CD14-positive monocyte (primary cell): ENCODE measurements at regions not wholly inside any gene's neighbourhood (a gene's known extent, or its start where the extent isn't known, plus 50 kb on each side); places are given as distances from the start of the nearest gene placed in this dataset.

Experiments used
- DNase-seq, 3 donors: peaks; one replicate each; pipeline ENCODE4 v3.0.0-alpha.2; 2011 to 2022
- H2AFZ ChIP-seq: 2 replicates; pipeline ENCODE4 v1.6.0; 2012; ENCODE audit warnings: mild to moderate bottlenecking, low read depth, low read length, inconsistent platforms; ENCODE audit not compliant: insufficient read depth, poor library complexity, severe bottlenecking
- H3K27ac ChIP-seq, 2 donors: 1 replicate in 1 of 2; 2 replicates in 1 of 2; pipeline ENCODE4 v1.5.1; 2012 to 2013; ENCODE audit warnings: low read length in 2 of 2, control low read depth in 1 of 2, inconsistent platforms in 1 of 2, low read depth in 1 of 2, mild to moderate bottlenecking in 1 of 2
- H3K27me3 ChIP-seq, 2 donors: one replicate each; pipeline versions ENCODE4 v1.6.0 to v1.6.1; 2011 to 2013; ENCODE audit warnings: low read length in 2 of 2; ENCODE audit not compliant: control insufficient read depth in 2 of 2, insufficient read depth in 2 of 2
- H3K36me3 ChIP-seq, 2 donors: replicated peaks in 1 of 2; 1 replicate in 1 of 2; 2 replicates in 1 of 2; pipeline versions ENCODE4 v1.5.1 to v1.6.1; 2012 to 2013; ENCODE audit warnings: low read length in 2 of 2, control low read depth in 1 of 2, inconsistent platforms in 1 of 2, mild to moderate bottlenecking in 1 of 2; ENCODE audit not compliant: insufficient read depth in 2 of 2, control insufficient read depth in 1 of 2
- H3K4me1 ChIP-seq, 2 donors: 1 replicate in 1 of 2; 2 replicates in 1 of 2; pipeline versions ENCODE4 v1.5.1 to v1.6.1; 2012 to 2013; ENCODE audit warnings: low read length in 2 of 2, control low read depth in 1 of 2, inconsistent platforms in 1 of 2, mild to moderate bottlenecking in 1 of 2, moderate library complexity in 1 of 2; ENCODE audit not compliant: insufficient read depth in 2 of 2, control insufficient read depth in 1 of 2
- H3K4me2 ChIP-seq: replicated peaks from 2 replicates; pipeline ENCODE3; 2012; ENCODE audit warnings: low read length, moderate library complexity, mild to moderate bottlenecking; ENCODE audit not compliant: poor library complexity, severe bottlenecking; ENCODE audit errors: extremely low read depth
- H3K4me3 ChIP-seq, 3 experiments: fragments of 200-600 bp in 1 of 3; sonication (generic) in 1 of 3; replicated peaks in 1 of 3; 1 replicate in 2 of 3; 2 replicates in 1 of 3; pipeline ENCODE4 v1.5.1; 2011 to 2013; ENCODE audit warnings: low read length in 3 of 3, mild to moderate bottlenecking in 3 of 3, control low read depth in 2 of 3, low read depth in 2 of 3, inconsistent platforms in 1 of 3, moderate library complexity in 1 of 3
- H3K79me2 ChIP-seq: 2 replicates; pipeline ENCODE4 v1.6.0; 2012; ENCODE audit warnings: mild to moderate bottlenecking, control low read depth, inconsistent platforms, low read length, moderate library complexity; ENCODE audit not compliant: insufficient read depth
- H3K9ac ChIP-seq: 2 replicates; pipeline ENCODE4 v1.6.0; 2017; ENCODE audit warnings: low read length, mild to moderate bottlenecking; ENCODE audit not compliant: insufficient read depth, poor library complexity, severe bottlenecking
- H3K9me3 ChIP-seq, 2 donors: replicated peaks in 1 of 2; 1 replicate in 1 of 2; 2 replicates in 1 of 2; pipeline versions ENCODE4 v1.5.1 to v1.6.1; 2012 to 2013; ENCODE audit warnings: low read length in 2 of 2, control low read depth in 1 of 2; ENCODE audit not compliant: control insufficient read depth in 1 of 2, insufficient read depth in 1 of 2
- H4K20me1 ChIP-seq: 2 replicates; pipeline ENCODE4 v1.6.0; 2012; ENCODE audit warnings: mild to moderate bottlenecking, low read length, control low read depth, moderate library complexity; ENCODE audit not compliant: insufficient read depth
- H3K27ac Mint-ChIP-seq, 7 donors: one replicate each; pipeline ENCODE4 v1.8.0; 2020; ENCODE audit warnings: mild to moderate bottlenecking in 7 of 7, mixed read lengths in 7 of 7, moderate library complexity in 6 of 7, inconsistent platforms in 2 of 7
- H3K27me3 Mint-ChIP-seq, 3 donors: one replicate each; pipeline ENCODE4 v1.8.0; 2021 to 2022; ENCODE audit warnings: low read depth in 3 of 3, mild to moderate bottlenecking in 3 of 3, mixed read lengths in 3 of 3, moderate library complexity in 3 of 3, inconsistent platforms in 1 of 3
- H3K36me3 Mint-ChIP-seq, 2 donors: one replicate each; pipeline ENCODE4 v1.8.0; 2020; ENCODE audit warnings: mixed read lengths in 2 of 2, inconsistent platforms in 1 of 2, mild to moderate bottlenecking in 1 of 2
- H3K4me1 Mint-ChIP-seq: one replicate; pipeline ENCODE4 v1.8.0; 2020; ENCODE audit warnings: mild to moderate bottlenecking, mixed read lengths
- H3K4me3 Mint-ChIP-seq, 2 donors: one replicate each; pipeline ENCODE4 v1.8.0; 2020; ENCODE audit warnings: mild to moderate bottlenecking in 2 of 2, mixed read lengths in 2 of 2, moderate library complexity in 1 of 2
- H3K9me3 Mint-ChIP-seq, 7 donors: one replicate each; pipeline ENCODE4 v1.8.0; 2020 to 2022; ENCODE audit warnings: mixed read lengths in 7 of 7, mild to moderate bottlenecking in 6 of 7, moderate library complexity in 6 of 7, inconsistent platforms in 2 of 7
- CTCF ChIP-seq: fragments of 200-600 bp; IDR thresholded peaks from one replicate; pipeline ENCODE4 v1.8.0; 2022; ENCODE audit warnings: antibody characterized with exemption, mild to moderate bottlenecking
- WGBS: methylation state at CpG from one replicate; pipeline ENCODE4 v1.1.5; 2013; ENCODE audit warnings: missing lambda C conversion rate; ENCODE audit not compliant: insufficient coverage; 5-methylcytosine and 5-hydroxymethylcytosine counted together
- intact Hi-C, 2 donors: fragments of 100-400 bp; cut with micrococcal nuclease; formaldehyde crosslinking; loops; one replicate each; pipeline versions ENCODE4 v1.15.0 to v1.15.1; 2023

- Histone ChIP-seq H3K4me2 (no peak overlapping the region), H3K4me3 (no peak overlapping the region), H3K27ac (no peak overlapping the region), H3K36me3 (no peaks in the 10 kb centered on the region), H3K27me3 (no peaks in the 10 kb centered on the region), H3K79me2 (no peaks in the 10 kb centered on the region), H3K4me1 (no peaks in the 10 kb centered on the region), H2AFZ (no peak overlapping the region), H3K9me3 (no peaks in the 10 kb centered on the region), H3K9ac (no peak overlapping the region), H4K20me1 (no peaks in the 10 kb centered on the region)
- WGBS: 100% methylated on average over 2 of the region's 7 CpGs
- no peaks in the 10 kb centered on the region for H3K9me3 Mint-ChIP-seq
- H3K27me3 Mint-ChIP-seq: peaks cover 0 to 2% (median 1%) of the 10 kb centered on the region in 3 donors
- H3K4me1 Mint-ChIP-seq: peaks cover 2% of the 10 kb centered on the region
- intact Hi-C loops: no loop called here
- no peak overlapping the region for H3K4me3 Mint-ChIP-seq
- no peaks in the 10 kb centered on the region for H3K36me3 Mint-ChIP-seq
- DNase-seq: no peak
- no peak for TF ChIP-seq CTCF
- no peak overlapping the region for H3K27ac Mint-ChIP-seq
Observed at GRCh38 chr1:67605209-67605780, 79.7 kb upstream of the GADD45A start.

- Histone ChIP-seq H3K9me3 (no peaks in the 10 kb centered on the region), H3K4me3 (no peak overlapping the region), H3K79me2 (no peaks in the 10 kb centered on the region), H3K9ac (no peak overlapping the region), H2AFZ (no peak overlapping the region), H3K4me2 (no peak overlapping the region), H3K36me3 (no peaks in the 10 kb centered on the region), H4K20me1 (no peaks in the 10 kb centered on the region), H3K27ac (no peak overlapping the region), H3K4me1 (no peaks in the 10 kb centered on the region), H3K27me3 (no peaks in the 10 kb centered on the region)
- TF ChIP-seq CTCF: no peak
- intact Hi-C loops: no loop called here
- Mint-ChIP-seq H3K27ac (no peak overlapping the region), H3K4me3 (no peak overlapping the region), H3K36me3 (no peaks in the 10 kb centered on the region), H3K27me3 (peaks cover 0 to 3% (median 1%) of the 10 kb centered on the region in 3 donors), H3K9me3 (no peaks in the 10 kb centered on the region), H3K4me1 (no peaks in the 10 kb centered on the region)
- no peak for DNase-seq
- WGBS: 93% methylated on average over 2 of the region's 4 CpGs
Observed at GRCh38 chr1:67607286-67607685, 77.7 kb upstream of the GADD45A start.
